HCT116 (cell line): ENCODE measurements at regions not wholly inside any gene's neighbourhood (a gene's known extent, or its start where the extent isn't known, plus 50 kb on each side); places are given as distances from the start of the nearest gene placed in this dataset.
"Not testable (repeated sequence)": the region's sequence is repeated elsewhere in the genome, so short reads cannot be mapped to it uniquely, and the experiment has no call there.

Experiments
- ATAC-seq: fragments of 200-7000 bp; cut with Tn5 transposase; 2 replicates; pipeline ENCODE4 v1.9.1; 2020; ENCODE audit warnings: mild to moderate bottlenecking, moderate library complexity
- BruUV-seq: library from RNA; stranded (reverse); fragments of 400-500 nt; replicated peaks from 2 replicates; lab custom pipeline; 2021; lab: Mats Ljungman, UMichigan
- CTCF ChIA-PET: fragments of 300-600 bp; sonication (Branson Sonifier 250); formaldehyde crosslinking; loops from one replicate; lab custom pipeline; 2021; ENCODE audit warnings: antibody characterized with exemption; lab: Charles Lee
- POLR2A ChIA-PET: fragments of 300-600, 350-600 bp; sonication (Branson Sonifier 250); formaldehyde crosslinking; loops from one replicate; lab custom pipeline; 2021; ENCODE audit warnings: antibody characterized with exemption; lab: Charles Lee
- RAD21 ChIA-PET, 2 experiments: fragments of 300-600 bp; sonication (Branson Sonifier 250); formaldehyde crosslinking; loops; one replicate each; lab custom pipeline; 2023; ENCODE audit warnings: low total read pairs in 2 of 2; ENCODE audit not compliant: uncharacterized antibody in 2 of 2, unreplicated experiment in 2 of 2, low non-redundant PET in 1 of 2; lab: Charles Lee
- DNase-seq: peaks from one replicate; pipeline ENCODE4 v3.0.0-alpha.2; 2010; ENCODE audit warnings: low read depth, low spot score
- H2AFZ ChIP-seq: fragments of 200-600 bp; shearing (Covaris generic), sonication (generic); 2 replicates; pipeline ENCODE4 v1.6.1; 2017; ENCODE audit warnings: low read depth, mixed run types, mixed read lengths, antibody characterized with exemption, low read length; ENCODE audit not compliant: poor library complexity, severe bottlenecking
- H3K27ac ChIP-seq: 2 replicates; pipeline ENCODE4 v1.5.1; 2012; ENCODE audit warnings: low read depth, low read length
- H3K27me3 ChIP-seq: fragments of 200-600 bp; sonication (generic); 2 replicates; pipeline ENCODE4 v1.6.1; 2016; ENCODE audit warnings: mixed run types, low read length, mixed read lengths; ENCODE audit not compliant: insufficient read depth
- H3K36me3 ChIP-seq, 2 experiments: fragments of 200-500 bp in 1 of 2; fragments of 200-600 bp in 1 of 2; sonication (Bioruptor generic) in 1 of 2; sonication (generic) in 1 of 2; 2 replicates each; pipeline versions ENCODE4 v1.5.1 to v1.6.1; 2014 to 2016; ENCODE audit warnings: low read length in 2 of 2, inconsistent platforms in 1 of 2, mixed read lengths in 1 of 2, mixed run types in 1 of 2; ENCODE audit not compliant: insufficient read depth in 2 of 2, control insufficient read depth in 1 of 2
- H3K4me1 ChIP-seq, 2 experiments: fragments of 200-600 bp in 1 of 2; sonication (generic) in 1 of 2; 2 replicates each; pipeline versions ENCODE4 v1.5.1 to v1.6.1; 2012 to 2017; ENCODE audit warnings: low read length in 2 of 2, inconsistent platforms in 1 of 2, mild to moderate bottlenecking in 1 of 2, mixed read lengths in 1 of 2, mixed run types in 1 of 2, moderate library complexity in 1 of 2; ENCODE audit not compliant: insufficient read depth in 2 of 2, control insufficient read depth in 1 of 2
- H3K4me2 ChIP-seq: fragments of 200-600 bp; sonication (generic); 2 replicates; pipeline ENCODE4 v1.6.1; 2017; ENCODE audit warnings: mixed run types, low read length, mixed read lengths
- H3K4me3 ChIP-seq, 2 experiments: fragments of 200-600 bp in 1 of 2; sonication (generic) in 1 of 2; replicated peaks in 1 of 2; 2 replicates each; pipeline ENCODE4 v1.5.1; 2011 to 2016; ENCODE audit warnings: low read length in 2 of 2, control low read depth in 1 of 2, low read depth in 1 of 2, mild to moderate bottlenecking in 1 of 2, mixed read lengths in 1 of 2, mixed run types in 1 of 2
- H3K79me2 ChIP-seq: fragments of 200-600 bp; sonication (generic); 2 replicates; pipeline ENCODE4 v1.6.1; 2017; ENCODE audit warnings: mild to moderate bottlenecking, mixed run types, low read length, moderate library complexity, mixed read lengths; ENCODE audit not compliant: insufficient read depth
- H3K9ac ChIP-seq: fragments of 200-600 bp; sonication (generic); 2 replicates; pipeline ENCODE4 v1.6.1; 2016; ENCODE audit warnings: low read length, mixed read lengths
- H3K9me2 ChIP-seq: fragments of 200-600 bp; sonication (generic), shearing (Covaris generic); 2 replicates; pipeline ENCODE4 v1.6.1; 2017; ENCODE audit warnings: mixed run types, mild to moderate bottlenecking, moderate library complexity; ENCODE audit not compliant: insufficient read depth
- H3K9me3 ChIP-seq, 2 experiments: fragments of 200-500 bp in 1 of 2; fragments of 200-600 bp in 1 of 2; sonication (Bioruptor generic) in 1 of 2; sonication (generic) in 1 of 2; 2 replicates each; pipeline ENCODE4 v1.6.1; 2014 to 2017; ENCODE audit warnings: low read length in 2 of 2, mixed read lengths in 2 of 2, inconsistent platforms in 1 of 2, low read depth in 1 of 2, mild to moderate bottlenecking in 1 of 2, mixed run types in 1 of 2, moderate library complexity in 1 of 2; ENCODE audit not compliant: control insufficient read depth in 1 of 2, insufficient read depth in 1 of 2
- H4K20me1 ChIP-seq: fragments of 200-600 bp; sonication (generic), shearing (Covaris generic); 2 replicates; pipeline ENCODE4 v1.6.1; 2017; ENCODE audit warnings: mixed run types, mild to moderate bottlenecking, moderate library complexity; ENCODE audit not compliant: insufficient read depth
- ATF3 ChIP-seq: IDR thresholded peaks from 2 replicates; pipeline ENCODE4 v1.6.1; 2012
- CBX3 ChIP-seq: IDR thresholded peaks from 2 replicates; pipeline ENCODE4 v1.6.1; 2012; ENCODE audit warnings: low read depth
- ZBTB33 ChIP-seq: IDR thresholded peaks from 2 replicates; pipeline ENCODE4 v1.6.1; 2011; ENCODE audit warnings: mild to moderate bottlenecking, low read length, moderate library complexity; ENCODE audit not compliant: insufficient replicate concordance; ENCODE audit errors: extremely low read depth
- intact Hi-C: fragments of 100-400 bp; cut with micrococcal nuclease; formaldehyde crosslinking; loops from 2 replicates; pipeline ENCODE4 v1.10.0; 2022

GRCh38 chrX:94854251-94854650, 1180.2 kb downstream of the FAM133A start:
- no peak overlapping the region for H3K4me2 ChIP-seq
- no peak overlapping the region for H2AFZ ChIP-seq
- ATAC-seq (no peak), DNase-seq (no peak)
- BruUV-seq: no TSS peak
- no peaks in the 10 kb centered on the region for H3K36me3 ChIP-seq
- no peaks in the 10 kb centered on the region for H3K9me3 ChIP-seq
- H3K27me3 ChIP-seq: no peaks in the 10 kb centered on the region
- H3K27ac ChIP-seq: no peak overlapping the region
- H3K4me3 ChIP-seq: no peak overlapping the region
- H4K20me1 ChIP-seq: no peaks in the 10 kb centered on the region
- RAD21 ChIA-PET: no interaction called here
- intact Hi-C loops: no loop called here
- no peaks in the 10 kb centered on the region for H3K79me2 ChIP-seq
- no peaks in the 10 kb centered on the region for H3K9me2 ChIP-seq
- H3K9ac ChIP-seq: no peak overlapping the region
- H3K4me1 ChIP-seq: no peaks in the 10 kb centered on the region
- CTCF ChIA-PET: no interaction called here
- POLR2A ChIA-PET: no interaction called here
- TF ChIP-seq CBX3 (no peak), ATF3 (no peak), ZBTB33 (no peak)

- RAD21 ChIA-PET, H3K27me3 ChIP-seq, intact Hi-C loops, H3K4me2 ChIP-seq, H3K9ac ChIP-seq, H3K4me3 ChIP-seq, H3K9me3 ChIP-seq, CTCF ChIA-PET, POLR2A ChIA-PET, H4K20me1 ChIP-seq, ATAC-seq, H3K4me1 ChIP-seq, H2AFZ ChIP-seq, H3K36me3 ChIP-seq, H3K9me2 ChIP-seq, H3K79me2 ChIP-seq, BruUV-seq, H3K27ac ChIP-seq, DNase-seq: not testable (repeated sequence)
Observed at GRCh38 chrX:94862470-94862869, 1188.5 kb downstream of the FAM133A start.
